HEK293 (cell line): ENCODE measurements at regions not wholly inside any gene's neighbourhood (a gene's known extent, or its start where the extent isn't known, plus 50 kb on each side); places are given as distances from the start of the nearest gene placed in this dataset.
"Not testable (repeated sequence)": the region's sequence is repeated elsewhere in the genome, so short reads cannot be mapped to it uniquely, and the experiment has no call there.

ENCODE experiments used
- CTCF ChIA-PET: fragments of 350-600 bp; formaldehyde crosslinking; extraction: SDS; loops from one replicate; lab custom pipeline; 2021; ENCODE audit warnings: antibody characterized with exemption; lab: Yijun Ruan, JAX
- POLR2A ChIA-PET: fragments of 300-600 bp; formaldehyde crosslinking; extraction: SDS; loops from one replicate; lab custom pipeline; 2020; ENCODE audit warnings: antibody characterized with exemption, inconsistent platforms; lab: Yijun Ruan, JAX
- H3K27ac ChIP-seq: fragments of 200-500 bp; sonication (Bioruptor generic); 2 replicates; pipeline ENCODE4 v1.5.1; 2014; ENCODE audit warnings: low read depth, low read length, control low read depth, inconsistent platforms; ENCODE audit errors: extremely low read depth
- H3K36me3 ChIP-seq, 2 experiments: fragments of 200-500 bp in 1 of 2; sonication (Bioruptor generic) in 1 of 2; 1 replicate in 1 of 2; 2 replicates in 1 of 2; pipeline ENCODE4 v1.5.1; 2014 to 2017; ENCODE audit warnings: inconsistent platforms in 2 of 2, low read length in 2 of 2; ENCODE audit not compliant: control insufficient read depth in 2 of 2, insufficient read depth in 1 of 2
- H3K4me1 ChIP-seq: fragments of 200-500 bp; sonication (Bioruptor generic); 2 replicates; pipeline ENCODE4 v1.5.1; 2014; ENCODE audit warnings: mild to moderate bottlenecking, low read length, inconsistent platforms; ENCODE audit not compliant: control insufficient read depth, insufficient read depth
- H3K4me3 ChIP-seq: 2 replicates; pipeline ENCODE4 v1.5.1; 2011; ENCODE audit warnings: low read depth, mild to moderate bottlenecking, control low read depth, low read length, moderate library complexity
- H3K9me3 ChIP-seq: fragments of 200-500 bp; sonication (Bioruptor generic); 2 replicates; pipeline ENCODE4 v1.5.1; 2014; ENCODE audit warnings: low read depth, low read length, inconsistent platforms; ENCODE audit not compliant: control insufficient read depth, insufficient read depth
- ELK4 ChIP-seq: IDR thresholded peaks from 2 replicates; pipeline ENCODE4 v1.6.1; 2011; ENCODE audit warnings: mild to moderate bottlenecking, low read depth, low read length, borderline replicate concordance
- GFI1B ChIP-seq: fragments of 450-650 bp; formaldehyde crosslinking; IDR thresholded peaks from 2 replicates; pipeline ENCODE4 v1.5.1; 2016; ENCODE audit warnings: missing biosample characterization, missing genetic modification characterization
- GLI4 ChIP-seq: fragments of 450-650 bp; formaldehyde crosslinking; IDR thresholded peaks from 2 replicates; pipeline ENCODE4 v1.5.1; 2016; ENCODE audit warnings: missing biosample characterization, missing genetic modification characterization
- INSM2 ChIP-seq: fragments of 450-650 bp; formaldehyde crosslinking; IDR thresholded peaks from 2 replicates; pipeline ENCODE4 v1.5.1; 2016; ENCODE audit warnings: missing biosample characterization, missing genetic modification characterization
- ZBTB49 ChIP-seq: fragments of 450-650 bp; formaldehyde crosslinking; IDR thresholded peaks from 2 replicates; pipeline ENCODE4 v1.5.1; 2016; ENCODE audit warnings: missing biosample characterization, missing genetic modification characterization, low read depth
- ZFHX2 ChIP-seq: fragments of 450-650 bp; formaldehyde crosslinking; conservative IDR thresholded peaks from 2 replicates; pipeline ENCODE4 v1.5.1; 2016; ENCODE audit warnings: missing biosample characterization, missing genetic modification characterization
- ZNF10 ChIP-seq: fragments of 450-650 bp; formaldehyde crosslinking; IDR thresholded peaks from 2 replicates; pipeline ENCODE4 v1.5.1; 2017; ENCODE audit warnings: missing biosample characterization, missing genetic modification characterization
- ZNF140 ChIP-seq: fragments of 450-650 bp; formaldehyde crosslinking; IDR thresholded peaks from 2 replicates; pipeline ENCODE4 v1.5.1; 2016; ENCODE audit warnings: missing biosample characterization, missing genetic modification characterization
- ZNF16 ChIP-seq: fragments of 450-650 bp; formaldehyde crosslinking; IDR thresholded peaks from 2 replicates; pipeline ENCODE4 v1.5.1; 2016; ENCODE audit warnings: low read depth, missing biosample characterization, missing genetic modification characterization
- ZNF280D ChIP-seq: fragments of 450-650 bp; formaldehyde crosslinking; IDR thresholded peaks from 2 replicates; pipeline ENCODE4 v1.5.1; 2016; ENCODE audit warnings: missing biosample characterization, missing genetic modification characterization
- ZNF324 ChIP-seq: fragments of 450-650 bp; formaldehyde crosslinking; IDR thresholded peaks from 2 replicates; pipeline ENCODE4 v1.5.1; 2016; ENCODE audit warnings: missing biosample characterization, missing genetic modification characterization
- ZNF398 ChIP-seq: fragments of 450-650 bp; formaldehyde crosslinking; IDR thresholded peaks from 2 replicates; pipeline ENCODE4 v1.5.1; 2017; ENCODE audit warnings: missing biosample characterization, missing genetic modification characterization
- ZNF561 ChIP-seq: fragments of 450-650 bp; IDR thresholded peaks from 2 replicates; pipeline ENCODE4 v1.5.1; 2018; ENCODE audit warnings: missing biosample characterization, missing genetic modification characterization, borderline replicate concordance
- ZNF621 ChIP-seq: fragments of 450-650 bp; formaldehyde crosslinking; IDR thresholded peaks from 2 replicates; pipeline ENCODE4 v1.5.1; 2017; ENCODE audit warnings: missing biosample characterization, missing genetic modification characterization
- ZNF639 ChIP-seq: fragments of 450-650 bp; formaldehyde crosslinking; IDR thresholded peaks from 2 replicates; pipeline ENCODE4 v1.5.1; 2016; ENCODE audit warnings: missing biosample characterization, missing genetic modification characterization
- ZNF76 ChIP-seq: fragments of 450-650 bp; formaldehyde crosslinking; IDR thresholded peaks from 2 replicates; pipeline ENCODE4; 2016; ENCODE audit warnings: low read depth, missing biosample characterization, missing genetic modification characterization, borderline replicate concordance
- ZNF785 ChIP-seq: fragments of 450-650 bp; formaldehyde crosslinking; IDR thresholded peaks from 2 replicates; pipeline ENCODE4 v1.5.1; 2016; ENCODE audit warnings: missing biosample characterization, missing genetic modification characterization

- H3K9me3 ChIP-seq = no peaks in the 10 kb centered on the region
- no peaks in the 10 kb centered on the region for H3K36me3 ChIP-seq
- CTCF ChIA-PET = interaction anchor here (0.7 kb wide), 1 partner anchor 258 kb away, joined by 3 read pairs; no protein-coding TSS in a partner anchor
- TF ChIP-seq ZFHX2 (tag by site-specific recombination) = no peak
- H3K4me3 ChIP-seq = no peak overlapping the region
- POLR2A ChIA-PET = no interaction called here
- no peaks in the 10 kb centered on the region for H3K4me1 ChIP-seq
- H3K27ac ChIP-seq = no peak overlapping the region
Observed at GRCh38 chr6:144384427-144384826, 99.3 kb downstream of the UTRN start.

GRCh38 chr6:144389474-144389873, 104.3 kb downstream of the UTRN start:
- H3K36me3 ChIP-seq, H3K27ac ChIP-seq, CTCF ChIA-PET, H3K9me3 ChIP-seq, H3K4me1 ChIP-seq, H3K4me3 ChIP-seq, POLR2A ChIA-PET: not testable (repeated sequence)

- Histone ChIP-seq H3K4me1 (no peaks in the 10 kb centered on the region), H3K4me3 (no peak overlapping the region)
- TF ChIP-seq ZBTB49 (tag by site-specific recombination) = no peak
- TF ChIP-seq GFI1B (tag by site-specific recombination) = no peak
- no peak for TF ChIP-seq ZNF16
- TF ChIP-seq ZNF324 (tag by site-specific recombination) = no peak
- TF ChIP-seq ZNF10 (tag by site-specific recombination) = no peak
- no peak for TF ChIP-seq ZNF785
- no peak for TF ChIP-seq INSM2 (tag by site-specific recombination)
- TF ChIP-seq, all 188 proteins: peak for 0
- Histone ChIP-seq H3K9me3 (no peaks in the 10 kb centered on the region), H3K36me3 (no peaks in the 10 kb centered on the region), H3K27ac (no peak overlapping the region)
- POLR2A ChIA-PET = no interaction called here
- CTCF ChIA-PET = no interaction called here
Observed at GRCh38 chr6:144390202-144390601, 105.1 kb downstream of the UTRN start.

- H3K4me3 ChIP-seq = no peak overlapping the region
- no peak overlapping the region for H3K27ac ChIP-seq
- H3K36me3 ChIP-seq = no peaks in the 10 kb centered on the region
- no peaks in the 10 kb centered on the region for H3K4me1 ChIP-seq
- ChIA-PET POLR2A (no interaction called here), CTCF (no interaction called here)
- H3K9me3 ChIP-seq = no peaks in the 10 kb centered on the region
- no peak for TF ChIP-seq ZNF639 (tag by site-specific recombination)
- no peak for TF ChIP-seq ZNF280D (tag by site-specific recombination)
- no peak for TF ChIP-seq ELK4
- no peak for TF ChIP-seq ZNF561 (tag by site-specific recombination)
- TF ChIP-seq ZNF324 (tag by site-specific recombination) = no peak
- TF ChIP-seq ZNF140 (tag by site-specific recombination) = no peak
- TF ChIP-seq GLI4 = no peak
- TF ChIP-seq ZNF398 (tag by site-specific recombination) = no peak
- no peak for TF ChIP-seq ZNF76
- no peak for TF ChIP-seq ZNF621 (tag by site-specific recombination)
Observed at GRCh38 chr6:144390886-144391285, 105.8 kb downstream of the UTRN start.
